ENCODE measurements at regions not wholly inside any gene's neighbourhood (a gene's known extent, or its start where the extent isn't known, plus 50 kb on each side); places are given as distances from the start of the nearest gene placed in this dataset.

- H2BK15ac ChIP-seq (ENCODE audit: low read depth, low read length), result no peak overlapping the region
- H3K14ac ChIP-seq (replicated peaks; ENCODE audit: low read depth, low read length), result no peak overlapping the region
- H3K27me3 ChIP-seq (ENCODE audit: control insufficient read depth, insufficient read depth, low read length), result no peaks in the 10 kb centered on the region
- no CpG with 5 or more reads among the region's 2 CpGs for WGBS, 2 experiments (ENCODE audit: extremely low coverage in 2 of 2, insufficient read length in 1 of 2)
- ATAC-seq (ENCODE audit: low read depth) (no peak), DNase-seq (no peak)
- H3K9me1 ChIP-seq (ENCODE audit: insufficient read depth, low read length), result no peaks in the 10 kb centered on the region
- ChIA-PET CTCF (no interaction called here), POLR2A (ENCODE audit: unreplicated experiment) (no interaction called here)
- no peak overlapping the region for H4K5ac ChIP-seq (ENCODE audit: low read depth, low read length)
- no peak overlapping the region for H2BK20ac ChIP-seq (ENCODE audit: low read depth, low read length)
- dilution Hi-C loops (cut with HindIII; ENCODE audit: low sequenced_read_pairs, unreplicated experiment) (no loop called here), intact Hi-C loops (cut with micrococcal nuclease) (no loop called here), in situ Hi-C loops (cut with MboI; ENCODE audit: low sequenced_read_pairs) (no loop called here)
- no peak overlapping the region for H3K4me3 ChIP-seq (ENCODE audit: insufficient read depth, low read depth, low read length)
- no peaks in the 10 kb centered on the region for H3K36me3 ChIP-seq (ENCODE audit: control insufficient read depth, insufficient read depth, low read length)
- H3K4me2 ChIP-seq (ENCODE audit: low read depth, low read length), result no peak overlapping the region
- no peak overlapping the region for H2AFZ ChIP-seq (replicated peaks; ENCODE audit: low read length, poor library complexity)
- H2AK9ac ChIP-seq (replicated peaks; ENCODE audit: low read depth, low read length, poor library complexity), result no peak overlapping the region
- TF ChIP-seq BHLHE40 (IDR thresholded peaks at IDR 0.05; ENCODE audit: low read depth, low read length) (no peak), RCOR1 (IDR thresholded peaks at IDR 0.05; ENCODE audit: insufficient replicate concordance, low read length) (no peak), RAD21 (IDR thresholded peaks at IDR 0.05; ENCODE audit: low read length) (no peak), MAZ (IDR thresholded peaks at IDR 0.05; ENCODE audit: borderline replicate concordance, low read depth, low read length) (no peak), FOS (IDR thresholded peaks at IDR 0.05; ENCODE audit: low read depth, low read length) (no peak), MAFK (IDR thresholded peaks at IDR 0.05; ENCODE audit: low read depth, low read length) (no peak), CTCF (conservative IDR thresholded peaks at IDR 0.05; ENCODE audit: low read depth, low read length) (no peak), POLR2A (IDR thresholded peaks at IDR 0.05; ENCODE audit: low read depth, low read length) (no peak), MXI1 (IDR thresholded peaks at IDR 0.05; ENCODE audit: borderline replicate concordance, low read depth, low read length) (no peak), ELK1 (IDR thresholded peaks at IDR 0.05; ENCODE audit: borderline replicate concordance, low read depth, low read length) (no peak)
- H2BK120ac ChIP-seq (ENCODE audit: low read depth, low read length), result no peak overlapping the region
- no peak overlapping the region for H2AK5ac ChIP-seq (ENCODE audit: low read depth, low read length)
- H3K18ac ChIP-seq (ENCODE audit: low read depth, low read length), result no peak overlapping the region
- H2BK5ac ChIP-seq (ENCODE audit: low read depth, low read length, poor library complexity, severe bottlenecking), result no peak overlapping the region
- BruUV-seq (replicated peaks), result no TSS peak
- no peaks in the 10 kb centered on the region for H3K4me1 ChIP-seq (ENCODE audit: control insufficient read depth, insufficient read depth, low read length)
- no peaks in the 10 kb centered on the region for H4K20me1 ChIP-seq (ENCODE audit: insufficient read depth, low read length)
- peaks cover 2% of the 10 kb centered on the region for H3K9me3 ChIP-seq (ENCODE audit: control insufficient read depth, insufficient read depth, low read length)
- H3K4ac ChIP-seq (ENCODE audit: low read depth, low read length), result no peak overlapping the region
- H3K9ac ChIP-seq (ENCODE audit: low read depth, low read length), result no peak overlapping the region
- no peak overlapping the region for H3K23ac ChIP-seq (ENCODE audit: low read depth, low read length)
- H4K91ac ChIP-seq (ENCODE audit: insufficient read depth, low read depth, low read length), result no peak overlapping the region
- no peak overlapping the region for H4K8ac ChIP-seq (ENCODE audit: low read depth in 2 of 2, low read length in 2 of 2)
- no peak overlapping the region for H3K56ac ChIP-seq (ENCODE audit: extremely low read depth, insufficient read depth, low read length)
- no peaks in the 10 kb centered on the region for H3K79me1 ChIP-seq (ENCODE audit: low read depth in 1 of 2, low read length in 2 of 2)
- no peak overlapping the region for H3K27ac ChIP-seq (ENCODE audit: insufficient read depth, low read length)
Measured at GRCh38 chr20:16147916-16148315, 425.3 kb downstream of the KIF16B start.
